ENCODE measurements at regions not wholly inside any gene's neighbourhood (a gene's known extent, or its start where the extent isn't known, plus 50 kb on each side); places are given as distances from the start of the nearest gene placed in this dataset.
A peak's percentile ranks its signal among the peaks of the same experiment; 100 is the strongest.
"Not testable (repeated sequence)": the region's sequence is repeated elsewhere in the genome, so short reads cannot be mapped to it uniquely, and the experiment has no call there.

GRCh38 chr1:68848017-68848416 is 351.1 kb upstream of the DEPDC1 start:
- no peak for DNase-seq (ENCODE audit: low read depth)

- no peak for DNase-seq (ENCODE audit: low read depth)
Measured at GRCh38 chr1:68868606-68869005, 371.7 kb upstream of the DEPDC1 start.

DNA sequence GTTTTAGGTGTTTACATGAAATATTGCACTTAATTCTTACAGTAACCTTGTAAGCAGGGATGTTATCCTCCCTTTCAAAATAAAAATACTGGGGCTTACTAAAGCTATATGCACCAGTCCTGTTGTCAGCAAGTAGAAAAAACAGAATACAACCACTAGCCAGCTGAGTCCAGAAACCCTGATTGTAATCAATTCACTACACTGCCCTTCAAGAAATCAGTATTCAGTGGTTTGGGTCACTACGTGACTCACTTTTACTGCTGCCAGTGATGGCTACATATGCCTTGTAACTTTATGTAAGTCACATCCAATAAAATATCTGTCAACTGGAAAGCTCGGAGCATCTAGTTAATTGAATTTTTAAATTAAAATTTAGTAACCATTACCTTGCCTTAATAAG is 376.3 kb upstream of the DEPDC1 start:
- DNase-seq (ENCODE audit: low read depth) = no peak

- peak; percentile 2 for DNase-seq (ENCODE audit: low read depth)
Measured at GRCh38 chr1:68881330-68882194, 384.7 kb upstream of the DEPDC1 start.

GRCh38 chr1:68889471-68889870 is 392.6 kb upstream of the DEPDC1 start:
- no peak for DNase-seq (ENCODE audit: low read depth)

GRCh38 chr1:68890736-68891135 is 393.9 kb upstream of the DEPDC1 start:
- DNase-seq (ENCODE audit: low read depth) = no peak

- peak; percentile 16 for DNase-seq (ENCODE audit: low read depth)
Measured at GRCh38 chr1:68904477-68904876, 407.6 kb upstream of the DEPDC1 start.

DNA sequence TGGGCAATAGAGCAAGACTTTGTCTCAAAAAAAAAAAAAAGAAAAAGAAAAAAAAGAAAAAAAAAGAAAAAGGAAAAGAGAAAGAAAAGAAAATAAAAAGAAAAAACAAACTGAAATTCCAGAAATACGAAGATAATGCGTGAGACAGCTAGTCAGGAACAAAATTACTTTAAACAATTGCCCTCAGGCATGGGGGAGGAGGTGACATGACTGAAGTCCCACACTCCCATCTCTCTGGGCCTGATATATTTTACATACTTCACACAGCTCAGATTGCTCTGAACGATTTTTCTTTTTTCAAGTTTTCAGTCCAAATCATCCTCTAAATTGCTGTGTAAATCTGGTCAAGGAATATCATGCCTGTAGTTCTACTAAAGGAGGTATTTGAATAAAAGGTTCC is 409.5 kb upstream of the DEPDC1 start:
- no peak for DNase-seq (ENCODE audit: low read depth)

GRCh38 chr1:68907491-68907890 is 410.6 kb upstream of the DEPDC1 start:
- DNase-seq (ENCODE audit: low read depth) = no peak

DNA sequence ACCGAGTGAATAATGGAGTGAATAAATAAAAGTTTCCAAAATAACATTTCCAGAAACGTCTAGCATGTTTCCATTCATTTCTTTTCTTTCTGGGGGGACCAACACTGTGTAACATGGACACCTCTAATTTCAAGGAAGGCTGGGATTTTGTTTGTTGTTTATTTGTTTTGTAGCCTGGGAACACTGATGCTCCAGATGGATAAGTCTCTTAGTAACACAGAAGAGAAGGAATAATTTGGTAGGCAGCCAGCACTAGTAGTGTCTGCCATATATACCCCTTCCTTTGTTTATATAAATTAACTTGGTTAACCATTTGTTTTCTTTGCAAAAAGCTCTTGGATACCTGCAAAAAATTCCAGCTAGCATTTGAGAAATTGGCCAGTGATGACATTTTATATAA is 411.4 kb upstream of the DEPDC1 start:
- no peak for DNase-seq (ENCODE audit: low read depth)

- DNase-seq (ENCODE audit: low read depth) = peak; percentile 75
Measured at GRCh38 chr1:68916221-68916902, 419.5 kb upstream of the DEPDC1 start.

DNA sequence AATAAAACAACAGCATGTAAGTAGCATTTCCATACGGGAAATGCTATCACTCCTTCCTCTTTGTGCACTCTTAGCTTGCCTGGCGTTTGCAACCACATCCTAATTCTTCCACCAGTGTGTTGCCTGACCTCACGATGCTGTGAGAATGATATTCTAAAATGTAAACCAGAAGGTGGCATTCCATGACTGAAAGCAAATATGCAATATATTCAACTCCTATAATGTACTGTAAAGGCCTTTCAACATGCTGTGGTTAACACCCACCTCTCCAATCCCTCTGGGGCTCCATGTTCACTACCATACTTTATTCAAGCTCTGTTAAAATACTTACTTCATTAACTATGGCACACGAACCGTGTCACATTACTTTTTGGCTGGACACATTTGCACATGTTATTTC is 420.6 kb upstream of the DEPDC1 start:
- peak; percentile 9 for DNase-seq (ENCODE audit: low read depth)

DNA sequence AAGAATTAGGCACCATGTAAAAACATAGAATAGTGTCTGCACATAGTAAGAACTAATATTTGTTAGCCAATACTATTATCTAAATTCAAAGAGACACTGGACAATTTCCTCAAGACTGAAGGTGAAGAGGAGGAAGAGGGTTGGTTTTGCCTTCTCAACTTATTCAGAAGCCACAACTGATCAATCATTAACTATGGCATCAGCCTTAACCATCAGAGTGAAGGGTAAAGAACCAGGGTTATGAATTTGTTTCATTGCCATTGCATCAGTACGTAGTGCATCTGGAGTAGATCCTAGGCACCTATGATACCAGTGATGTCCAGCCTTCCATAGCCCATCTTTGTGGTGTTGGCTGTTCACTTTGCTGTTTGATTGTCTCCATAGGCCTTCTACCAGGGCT is 421.7 kb upstream of the DEPDC1 start:
- DNase-seq (ENCODE audit: low read depth) = no peak

DNA sequence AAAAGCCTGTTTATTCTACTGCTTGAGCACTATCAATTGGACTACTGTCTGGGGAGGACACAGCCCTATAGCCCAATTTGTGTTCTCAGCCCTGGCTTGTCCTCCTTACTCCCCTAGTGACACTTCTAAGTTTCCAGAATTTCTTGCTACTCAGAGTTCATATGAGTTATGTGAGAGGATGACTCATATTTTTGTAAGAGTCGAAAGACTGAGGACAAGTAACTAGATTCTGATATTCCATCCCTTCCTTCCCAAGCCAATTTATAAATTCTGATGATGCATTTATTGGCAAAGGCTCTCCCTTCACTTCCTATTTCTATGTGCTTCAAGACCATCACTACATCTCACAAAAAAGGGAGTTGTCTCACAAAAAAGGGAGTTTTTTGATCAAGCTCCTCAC is 422.2 kb upstream of the DEPDC1 start:
- no peak for DNase-seq (ENCODE audit: low read depth)

DNA sequence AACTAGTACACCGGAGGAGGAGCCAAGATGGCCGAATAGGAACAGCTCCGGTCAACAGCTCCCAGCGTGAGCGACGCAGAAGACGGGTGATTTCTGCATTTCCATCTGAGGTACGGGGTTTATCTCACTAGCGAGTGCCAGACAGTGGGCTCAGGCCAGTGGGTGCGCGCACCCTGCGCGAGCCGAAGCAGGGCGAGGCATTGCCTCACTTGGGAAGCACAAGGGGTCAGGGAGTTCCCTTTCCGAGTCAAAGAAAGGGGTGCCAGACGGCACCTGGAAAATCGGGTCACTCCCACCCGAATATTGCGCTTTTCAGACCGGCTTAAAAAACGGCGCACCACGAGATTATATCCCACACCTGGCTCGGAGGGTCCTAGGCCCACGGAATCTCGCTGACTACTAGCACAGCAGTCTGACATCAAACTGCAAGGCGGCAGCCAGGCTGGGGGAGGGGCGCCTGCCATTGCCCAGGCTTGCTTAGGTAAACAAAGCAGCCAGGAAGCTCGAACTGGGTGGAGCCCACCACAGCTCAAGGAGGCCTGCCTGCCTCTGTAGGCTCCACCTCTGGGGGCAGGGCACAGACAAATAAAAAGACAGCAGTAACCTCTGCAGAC is 426.7 kb upstream of the DEPDC1 start:
- not testable (repeated sequence) for DNase-seq (ENCODE audit: low read depth)

DNA sequence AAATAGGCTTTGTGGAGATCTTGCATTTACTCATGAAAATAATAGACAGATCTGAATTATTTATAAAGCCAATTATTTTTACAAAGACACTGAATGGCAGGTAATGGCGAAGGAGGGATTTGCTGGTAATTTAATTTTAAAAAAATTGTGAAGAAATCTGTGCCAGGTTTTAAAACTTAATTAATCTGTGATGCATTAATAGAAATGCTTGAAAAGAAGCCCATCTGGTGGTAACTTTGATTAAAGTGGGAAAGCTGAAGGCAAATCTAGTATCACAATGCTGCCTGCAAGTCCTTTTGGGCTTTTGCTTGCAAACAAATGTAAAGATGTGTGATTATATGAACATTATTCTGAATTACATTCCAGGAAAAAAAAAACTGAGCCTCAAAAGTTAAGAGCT is 433.2 kb upstream of the DEPDC1 start:
- no peak for DNase-seq (ENCODE audit: low read depth)

DNA sequence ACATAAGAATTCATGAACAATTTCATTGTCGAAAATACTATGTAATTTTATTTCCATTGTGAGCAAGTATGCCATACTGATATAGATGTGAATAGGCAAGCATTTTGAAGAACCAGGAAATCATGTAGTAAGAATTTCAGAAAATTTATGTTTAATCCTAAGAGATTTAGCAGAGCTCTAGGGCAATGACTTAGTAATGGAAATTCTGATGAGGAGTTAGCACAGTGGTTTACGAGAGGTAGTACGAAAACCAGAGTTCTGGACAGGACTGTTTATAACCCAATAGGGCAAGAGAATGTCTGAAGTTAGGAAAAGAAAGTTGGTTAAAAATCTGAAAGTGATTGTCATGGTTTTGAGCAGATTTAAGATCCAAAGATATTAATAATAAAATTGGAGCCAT is 439.6 kb upstream of the DEPDC1 start:
- no peak for DNase-seq (ENCODE audit: low read depth)

DNA sequence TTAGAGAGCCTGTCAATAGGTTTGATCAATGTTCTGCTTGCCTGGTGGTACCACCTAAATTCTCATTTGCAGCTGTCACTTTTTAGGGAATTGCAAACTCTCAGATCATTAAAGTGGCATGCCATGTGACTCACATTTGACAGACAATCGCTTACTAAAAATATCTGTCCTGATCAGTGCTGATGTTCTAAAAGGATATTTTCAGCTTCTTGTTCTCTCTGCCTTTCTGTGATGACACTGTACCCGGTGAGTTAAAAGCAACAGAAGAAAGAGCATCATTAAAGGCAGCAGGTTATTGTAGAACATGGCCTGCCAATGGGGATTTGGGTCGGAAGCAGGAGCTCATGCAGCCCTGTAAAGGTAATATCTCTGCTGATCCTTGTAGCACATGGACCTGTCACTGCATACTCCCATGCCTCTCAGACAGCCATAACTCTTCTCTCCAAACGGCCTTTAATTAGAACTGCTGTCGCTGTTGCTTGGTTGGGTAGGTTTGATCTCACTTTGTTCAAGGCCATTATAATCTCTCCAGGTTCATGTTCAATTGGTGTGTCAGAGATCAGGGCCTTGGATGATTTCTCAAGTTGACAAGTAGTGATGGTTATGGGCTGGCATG is 441.3 kb upstream of the DEPDC1 start:
- no peak for DNase-seq (ENCODE audit: low read depth)

DNA sequence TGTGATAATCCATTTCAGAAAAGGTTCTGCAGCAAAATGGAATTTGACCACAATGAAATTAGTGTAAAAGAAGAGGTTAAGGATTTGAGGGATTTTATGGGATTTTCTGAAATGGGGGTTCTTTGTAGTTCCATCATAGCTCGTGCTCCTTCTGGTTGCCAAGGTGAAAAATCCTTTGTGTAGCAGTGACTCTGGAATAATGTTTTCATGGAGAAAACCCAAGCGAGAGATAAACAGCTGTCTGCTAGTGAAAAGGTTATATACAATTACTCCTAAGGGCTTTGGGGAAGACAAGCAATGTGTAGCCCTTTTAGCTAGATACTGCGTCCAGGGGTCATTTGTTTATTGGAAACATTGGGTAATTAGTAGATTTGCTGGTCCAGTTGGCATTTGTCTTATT is 453.2 kb upstream of the DEPDC1 start:
- no peak for DNase-seq (ENCODE audit: low read depth)

GRCh38 chr1:68953311-68953710 is 456.4 kb upstream of the DEPDC1 start:
- DNase-seq (ENCODE audit: low read depth) = no peak

GRCh38 chr1:68954841-68955240 is 458.0 kb upstream of the DEPDC1 start:
- peak; percentile 26 for DNase-seq (ENCODE audit: low read depth)

DNA sequence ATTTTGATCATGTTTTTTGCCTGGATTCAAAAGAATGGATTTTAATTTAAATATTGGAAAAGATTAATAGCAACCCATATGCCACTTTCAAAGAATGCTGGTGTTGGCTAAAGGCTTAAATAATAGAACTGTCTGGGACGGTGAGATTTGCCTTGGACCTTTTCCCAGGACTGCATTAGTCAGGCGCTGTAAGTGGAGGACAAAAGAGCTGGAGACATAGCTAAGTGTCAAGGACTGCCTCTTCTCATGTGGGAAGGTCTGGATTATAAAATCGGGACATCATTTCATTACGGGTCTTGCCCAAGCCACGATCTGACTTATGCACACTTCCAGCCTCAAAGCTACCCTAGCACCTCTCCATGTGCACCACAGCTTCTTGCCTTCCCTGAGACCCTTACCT is 458.5 kb upstream of the DEPDC1 start:
- peak; percentile 28 for DNase-seq (ENCODE audit: low read depth)

- no peak for DNase-seq (ENCODE audit: low read depth)
Measured at GRCh38 chr1:68958958-68959357, 462.1 kb upstream of the DEPDC1 start.
